GM12873 (cell line): ENCODE measurements at regions not wholly inside any gene's neighbourhood (a gene's known extent, or its start where the extent isn't known, plus 50 kb on each side); places are given as distances from the start of the nearest gene placed in this dataset.

Source experiments
- CTCF ChIP-seq: IDR thresholded peaks from 2 replicates; pipeline ENCODE4 v1.5.1; 2012; ENCODE audit warnings: low read depth, mild to moderate bottlenecking, moderate library complexity, low read length, control low read depth; ENCODE audit not compliant: insufficient read depth; ENCODE audit errors: missing control alignments

DNA sequence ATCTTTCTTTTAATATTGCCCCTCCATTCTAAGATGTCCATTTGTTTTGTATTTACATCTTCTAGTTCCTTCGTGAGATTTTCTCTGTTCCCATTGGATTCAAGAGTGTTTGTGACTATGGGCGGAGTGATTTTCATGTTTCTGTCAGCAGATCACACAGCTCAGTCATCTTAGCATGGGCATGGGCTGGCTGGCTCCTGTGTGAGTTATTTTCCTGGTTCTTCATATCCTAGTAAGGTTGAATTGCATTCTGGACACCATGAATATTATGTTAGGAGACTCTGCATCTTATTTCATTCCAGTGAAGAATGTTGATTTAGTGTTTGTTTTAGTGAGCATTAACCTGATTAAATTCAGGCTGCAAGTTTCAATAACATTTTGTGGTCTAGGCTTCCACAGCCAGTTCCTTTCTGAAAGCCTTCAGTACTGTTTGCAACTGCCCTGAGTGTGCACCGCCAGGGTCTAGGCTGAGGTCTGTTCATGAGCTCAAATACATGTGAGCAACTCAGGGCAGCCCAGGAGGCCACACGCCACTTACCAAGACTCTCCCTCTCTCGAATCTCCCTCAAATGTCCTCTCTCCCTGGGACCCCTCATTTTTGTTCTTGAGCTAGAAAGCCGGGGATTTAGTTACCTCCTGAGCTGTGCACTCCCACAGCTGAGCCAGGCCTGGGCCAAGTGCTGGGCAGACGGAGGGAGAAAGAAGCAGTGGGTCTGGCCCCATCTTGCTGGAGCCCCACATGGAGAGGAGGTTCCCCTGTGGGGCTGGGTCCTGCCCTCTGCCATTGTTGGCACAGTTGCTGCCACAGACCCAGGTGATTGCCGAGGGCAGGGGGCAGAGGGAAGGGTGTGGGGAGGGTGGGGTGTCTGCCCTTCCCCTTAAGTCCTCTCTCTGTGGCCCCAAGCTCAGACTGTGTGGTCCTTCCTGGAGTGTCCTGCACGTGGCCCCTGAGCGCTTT, 145.9 kb downstream of the RTP5 start:
- no peak for TF ChIP-seq CTCF

GRCh38 chr2:242017086-242017485, 147.6 kb downstream of the RTP5 start:
- TF ChIP-seq CTCF, result no peak

GRCh38 chr2:242019344-242019743, 149.8 kb downstream of the RTP5 start:
- TF ChIP-seq CTCF, result no peak

DNA sequence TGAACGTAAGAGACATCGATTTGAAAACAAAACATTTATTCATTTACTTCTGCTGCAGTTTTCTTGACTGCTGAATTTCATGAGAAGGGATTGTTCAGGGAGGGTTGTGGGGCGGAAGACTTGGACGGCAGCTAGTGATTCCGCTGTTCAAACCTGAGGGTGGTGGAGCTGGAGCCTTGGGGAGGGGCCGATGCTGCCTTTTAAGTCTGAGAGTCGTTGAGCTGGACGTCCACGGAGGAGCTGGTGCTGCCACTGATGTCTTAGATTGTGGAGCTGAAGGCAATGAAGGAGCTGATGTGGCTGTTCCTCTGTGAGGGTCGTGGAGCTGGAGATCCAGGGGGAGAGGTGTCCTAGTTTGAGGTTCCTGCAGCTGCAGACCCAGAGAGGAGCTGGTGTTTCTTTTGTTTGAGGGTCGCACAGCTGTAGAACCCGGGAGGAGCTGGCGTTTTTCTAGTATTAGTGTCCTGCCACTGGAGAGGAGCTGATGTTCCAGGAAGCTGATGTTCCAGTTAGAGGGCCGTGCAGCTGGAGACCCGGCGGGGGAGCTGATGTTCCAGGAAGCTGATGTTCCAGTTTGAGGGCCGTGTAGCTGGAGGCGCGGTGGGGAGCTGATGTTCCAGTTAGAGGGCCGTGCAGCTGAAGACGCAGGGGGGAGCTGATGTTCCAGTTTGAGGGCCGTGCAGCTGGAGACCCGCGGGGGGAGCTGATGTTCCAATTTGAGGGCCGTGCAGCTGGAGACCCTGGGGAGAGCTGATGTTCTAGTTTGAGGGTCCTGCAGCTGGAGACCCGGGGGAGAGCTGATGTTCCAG, 150.9 kb downstream of the RTP5 start:
- no peak for TF ChIP-seq CTCF

GRCh38 chr2:242022550-242023290, 153.2 kb downstream of the RTP5 start:
- no peak for TF ChIP-seq CTCF

DNA sequence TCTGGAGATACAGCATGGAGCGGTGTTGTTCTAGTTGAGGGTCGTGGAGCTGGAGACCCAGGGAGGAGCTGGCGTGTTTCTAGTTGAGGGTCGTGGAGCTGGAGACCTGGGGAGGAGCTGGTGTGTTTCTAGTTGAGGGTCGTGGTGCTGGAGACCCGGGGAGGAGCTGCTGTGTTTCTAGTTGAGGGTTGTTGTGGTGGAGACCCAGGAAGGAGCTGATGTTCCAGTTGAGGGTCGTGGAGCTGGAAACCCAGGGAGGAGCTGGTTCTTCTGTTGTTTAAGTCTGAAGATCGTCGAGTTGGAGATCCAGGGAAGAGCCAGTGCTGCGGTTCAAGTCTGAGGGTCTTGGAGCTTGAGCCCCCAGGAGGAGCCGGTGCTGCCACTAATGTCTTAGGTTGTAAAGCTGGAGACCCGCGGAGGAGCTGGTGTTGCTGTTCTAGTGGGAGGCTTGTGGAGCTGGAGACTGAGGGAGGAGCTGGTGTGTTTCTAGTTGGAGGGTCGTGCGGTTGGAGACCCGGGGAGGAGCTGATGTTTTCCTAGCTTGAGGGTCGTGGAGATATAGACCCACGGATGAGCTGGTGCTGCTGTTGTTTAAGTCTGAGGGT, 155.3 kb downstream of the RTP5 start:
- TF ChIP-seq CTCF, result no peak
